Peyer's patch (tissue), 4 donors: ENCODE measurements at regions not wholly inside any gene's neighbourhood (a gene's known extent, or its start where the extent isn't known, plus 50 kb on each side); places are given as distances from the start of the nearest gene placed in this dataset.

Experiments
- DNase-seq, 3 donors: peaks; one replicate each; pipeline ENCODE4 v3.0.0-alpha.2; 2017 to 2019
- H3K27ac ChIP-seq, 4 donors: fragments of 200-600 bp; sonication (generic); one replicate each; pipeline ENCODE4 v1.5.1; 2016 to 2019
- H3K27me3 ChIP-seq, 2 donors: fragments of 200-600 bp; sonication (generic); one replicate each; pipeline ENCODE4 v1.5.1; 2019
- H3K36me3 ChIP-seq, 3 donors: fragments of 200-600 bp; sonication (generic); one replicate each; pipeline ENCODE4 v1.5.1; 2016 to 2019
- H3K4me1 ChIP-seq, 4 donors: fragments of 200-600 bp; sonication (generic); one replicate each; pipeline ENCODE4 v1.5.1; 2016 to 2019
- H3K4me3 ChIP-seq, 4 donors: fragments of 200-600 bp; sonication (generic); 1 replicate in 3 of 4; 2 replicates in 1 of 4; pipeline ENCODE4 v1.5.1; 2016 to 2019; ENCODE audit warnings: mild to moderate bottlenecking in 1 of 4
- H3K9me3 ChIP-seq, 4 donors: fragments of 200-600 bp; sonication (generic); one replicate each; pipeline ENCODE4 v1.5.1; 2016 to 2019; ENCODE audit warnings: mild to moderate bottlenecking in 1 of 4
- CTCF ChIP-seq, 6 experiments: fragments of 450-650 bp in 4 of 6; fragments of 200-600 bp in 2 of 6; sonication (generic) in 1 of 6; IDR thresholded peaks; one replicate each; pipeline ENCODE4 v1.5.1; 2017 to 2019; ENCODE audit warnings: antibody characterized with exemption in 6 of 6, mild to moderate bottlenecking in 3 of 6, moderate library complexity in 1 of 6
- POLR2A ChIP-seq, 2 donors: fragments of 450-650 bp; IDR thresholded peaks; one replicate each; pipeline ENCODE4 v1.5.1; 2017; ENCODE audit warnings: antibody characterized with exemption in 2 of 2, mild to moderate bottlenecking in 2 of 2, moderate library complexity in 2 of 2

DNA sequence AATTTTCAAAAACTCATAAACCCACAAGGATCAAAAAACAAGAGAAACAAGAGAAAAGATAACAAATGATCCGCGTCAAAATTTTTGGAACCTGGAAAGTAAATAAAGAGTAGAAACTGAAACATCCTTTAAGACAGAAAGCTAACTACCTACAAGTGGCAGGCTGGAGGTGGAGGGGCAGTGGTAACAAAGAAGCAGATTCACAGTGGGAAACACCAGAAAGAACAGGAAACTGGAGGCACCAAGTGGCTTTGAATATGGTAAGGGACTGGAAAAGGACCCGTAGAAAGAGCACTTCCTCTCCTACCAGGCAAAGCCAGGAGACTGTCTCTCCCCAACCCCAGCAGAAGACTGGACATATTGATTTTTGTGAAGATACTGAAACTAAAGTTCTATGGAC, 100.6 kb upstream of the TARS1 start:
- no peak overlapping the region for H3K27ac ChIP-seq
- H3K4me1 ChIP-seq: no peaks in the 10 kb centered on the region
- DNase-seq: no peak
- no peak overlapping the region for H3K4me3 ChIP-seq
- no peaks in the 10 kb centered on the region for H3K36me3 ChIP-seq
- no peaks in the 10 kb centered on the region for H3K9me3 ChIP-seq
- no peaks in the 10 kb centered on the region for H3K27me3 ChIP-seq
- TF ChIP-seq POLR2A (IDR thresholded peaks at IDR 0.05): no peak
- TF ChIP-seq CTCF (IDR thresholded peaks at IDR 0.05): no peak

- Histone ChIP-seq H3K4me3 (no peak overlapping the region), H3K4me1 (no peaks in the 10 kb centered on the region), H3K9me3 (no peaks in the 10 kb centered on the region), H3K27me3 (no peaks in the 10 kb centered on the region), H3K27ac (no peak overlapping the region), H3K36me3 (no peaks in the 10 kb centered on the region)
- no peak for DNase-seq
- TF ChIP-seq CTCF (IDR thresholded peaks at IDR 0.05) (no peak), POLR2A (IDR thresholded peaks at IDR 0.05) (no peak)
Observed at GRCh38 chr5:33341351-33341750, 99.4 kb upstream of the TARS1 start.

- Histone ChIP-seq H3K4me3 (no peak overlapping the region), H3K27me3 (no peaks in the 10 kb centered on the region), H3K9me3 (no peaks in the 10 kb centered on the region), H3K36me3 (no peaks in the 10 kb centered on the region), H3K27ac (peak overlapping the region in 1 of 4 donors; percentile 5), H3K4me1 (no peaks in the 10 kb centered on the region)
- no peak for DNase-seq
- no peak for TF ChIP-seq CTCF (IDR thresholded peaks at IDR 0.05)
- TF ChIP-seq POLR2A (IDR thresholded peaks at IDR 0.05): no peak
Observed at GRCh38 chr5:33343676-33344327, 97.0 kb upstream of the TARS1 start.

GRCh38 chr5:33346534-33346933, 94.2 kb upstream of the TARS1 start:
- Histone ChIP-seq H3K4me1 (no peaks in the 10 kb centered on the region), H3K27ac (no peak overlapping the region), H3K9me3 (no peaks in the 10 kb centered on the region), H3K27me3 (no peaks in the 10 kb centered on the region), H3K4me3 (no peak overlapping the region), H3K36me3 (no peaks in the 10 kb centered on the region)
- TF ChIP-seq CTCF (IDR thresholded peaks at IDR 0.05) (no peak), POLR2A (IDR thresholded peaks at IDR 0.05) (no peak)
- DNase-seq: no peak

DNA sequence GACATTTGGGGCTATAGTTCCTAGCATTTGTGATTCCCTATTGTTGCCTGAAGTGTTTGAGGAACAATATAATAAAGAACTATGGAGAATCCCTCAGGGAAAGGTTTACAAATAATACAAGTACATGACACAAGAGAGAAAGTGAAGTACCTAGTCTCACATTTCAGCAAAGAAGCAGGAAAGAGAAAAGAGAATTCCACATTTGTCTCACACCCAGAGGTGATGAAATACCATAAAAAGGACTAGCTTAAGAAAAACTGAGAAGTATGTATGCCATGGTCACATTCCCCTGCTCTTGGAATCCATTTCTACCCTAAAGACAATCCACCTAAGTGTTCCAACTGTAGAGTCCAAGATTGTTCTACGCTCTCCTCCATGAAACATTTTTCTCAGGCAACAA, 79.0 kb upstream of the TARS1 start:
- no peak overlapping the region for H3K4me3 ChIP-seq
- H3K36me3 ChIP-seq: no peaks in the 10 kb centered on the region
- TF ChIP-seq POLR2A (IDR thresholded peaks at IDR 0.05) (no peak), CTCF (IDR thresholded peaks at IDR 0.05) (no peak)
- no peak overlapping the region for H3K27ac ChIP-seq
- no peaks in the 10 kb centered on the region for H3K4me1 ChIP-seq
- no peaks in the 10 kb centered on the region for H3K9me3 ChIP-seq
- DNase-seq: no peak
- H3K27me3 ChIP-seq: no peaks in the 10 kb centered on the region

GRCh38 chr5:33362915-33363314, 77.8 kb upstream of the TARS1 start:
- Histone ChIP-seq H3K4me3 (no peak overlapping the region), H3K4me1 (no peaks in the 10 kb centered on the region), H3K27me3 (no peaks in the 10 kb centered on the region), H3K27ac (peak overlapping the region in 1 of 4 donors; percentile 28), H3K9me3 (no peaks in the 10 kb centered on the region), H3K36me3 (no peaks in the 10 kb centered on the region)
- peak in 1 of 3 donors; percentile 46 for DNase-seq
- TF ChIP-seq POLR2A (IDR thresholded peaks at IDR 0.05): no peak
- TF ChIP-seq CTCF (IDR thresholded peaks at IDR 0.05): no peak
